Putamen (tissue), 1 donor: ENCODE measurements at regions not wholly inside any gene's neighbourhood (a gene's known extent, or its start where the extent isn't known, plus 50 kb on each side); places are given as distances from the start of the nearest gene placed in this dataset.
"Not testable (repeated sequence)": the region's sequence is repeated elsewhere in the genome, so short reads cannot be mapped to it uniquely, and the experiment has no call there.

Experiments used
- DNase-seq: peaks from one replicate; pipeline ENCODE4 v3.0.0-alpha.2; 2016; ENCODE audit warnings: low spot score

GRCh38 chr13:82962397-82962796 is 919.9 kb downstream of the SLITRK1 start:
- DNase-seq, result no peak

GRCh38 chr13:82961757-82962156 is 920.5 kb downstream of the SLITRK1 start:
- no peak for DNase-seq

DNA sequence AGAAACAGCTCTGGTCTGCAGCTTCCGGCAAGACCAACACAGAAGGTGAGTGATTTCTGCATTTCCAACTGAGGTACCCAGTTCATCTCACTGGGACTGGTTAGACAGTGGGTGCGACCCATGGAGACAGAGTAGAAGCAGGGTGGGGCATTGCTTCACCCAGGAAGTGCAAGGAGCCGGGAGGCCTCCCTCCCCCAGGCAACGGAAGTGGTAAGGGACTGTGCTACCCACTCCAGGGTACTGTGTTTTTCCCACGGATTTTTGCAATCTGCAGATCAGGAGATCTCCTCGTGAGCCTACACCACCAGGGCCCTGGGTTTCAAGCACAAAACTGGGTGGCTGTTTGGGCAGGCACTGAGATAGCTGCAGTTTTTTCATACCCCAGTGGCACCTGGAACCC is 929.9 kb downstream of the SLITRK1 start:
- not testable (repeated sequence) for DNase-seq

DNA sequence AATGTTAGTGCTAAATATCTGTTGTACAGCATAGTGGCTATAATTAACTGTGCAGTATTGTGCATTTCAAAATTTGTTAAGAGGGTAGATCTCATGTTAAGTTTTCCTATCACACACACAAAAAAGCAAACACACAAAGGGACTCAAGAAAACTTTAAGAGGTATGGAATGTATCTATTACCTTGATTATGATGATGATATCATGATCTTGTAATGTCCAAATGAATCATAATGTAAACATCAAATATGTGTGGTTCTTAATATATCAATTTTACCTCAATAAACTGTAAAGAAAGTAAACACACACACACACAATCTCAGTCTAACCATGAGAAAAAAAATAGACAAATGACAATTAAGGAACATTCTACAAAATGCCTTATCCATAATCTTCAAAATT is 934.6 kb downstream of the SLITRK1 start:
- no peak for DNase-seq

DNA sequence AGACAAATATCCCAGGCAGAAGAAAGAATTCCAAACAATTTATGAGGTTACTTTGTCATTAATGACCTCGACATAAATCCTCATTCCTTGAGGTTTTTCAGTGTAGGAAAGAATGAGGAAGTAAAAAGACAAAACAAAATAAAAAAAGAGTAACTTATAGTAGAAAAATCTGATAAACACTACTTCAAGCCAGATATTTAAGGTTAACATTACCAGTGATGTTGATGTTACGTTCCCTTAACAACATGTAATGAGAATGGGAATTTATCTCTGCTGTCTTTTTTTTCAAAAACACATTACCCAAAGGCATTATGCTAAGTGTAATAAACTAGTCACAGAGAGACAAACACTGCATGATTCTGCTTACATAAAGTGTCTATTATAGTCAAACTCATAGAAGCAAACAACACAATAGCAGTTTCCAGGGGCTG is 935.1 kb downstream of the SLITRK1 start:
- DNase-seq, result no peak

DNA sequence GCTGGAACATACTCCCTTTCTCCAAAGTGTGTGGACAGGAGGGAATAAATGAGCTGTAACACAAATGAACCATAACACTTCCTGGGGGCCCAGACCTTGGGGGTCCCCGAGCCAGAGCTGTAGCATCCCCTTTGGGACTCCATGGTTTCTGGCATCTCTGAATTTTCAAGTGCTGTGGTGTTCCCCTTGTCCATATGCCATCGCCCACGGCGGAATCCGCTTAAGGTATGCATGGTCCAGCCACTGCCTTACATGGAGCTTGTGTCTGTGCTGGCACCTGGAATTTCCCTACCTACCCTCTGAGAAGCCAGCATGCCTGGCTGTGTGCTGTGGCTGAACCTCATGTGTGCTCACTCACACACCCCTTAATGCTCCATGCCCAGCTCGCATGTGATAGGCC is 943.6 kb downstream of the SLITRK1 start:
- DNase-seq, result no peak

DNA sequence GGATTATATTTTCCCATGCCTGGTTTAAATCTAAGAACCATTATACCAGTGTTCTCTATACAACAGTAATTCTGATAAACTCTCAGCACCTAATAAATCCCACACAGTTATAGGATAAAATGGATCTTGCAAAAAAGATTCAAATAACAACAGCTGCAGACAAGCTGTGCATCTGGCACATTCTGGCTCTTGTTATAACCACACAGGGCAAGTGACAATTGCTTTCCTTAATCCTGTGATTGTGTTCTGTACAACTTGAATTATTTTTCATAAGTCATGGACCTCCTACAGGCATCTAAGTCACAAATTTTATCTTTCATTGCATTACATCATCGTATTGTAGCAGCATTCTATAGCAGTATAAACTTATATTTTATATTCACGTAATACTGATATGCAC is 948.3 kb downstream of the SLITRK1 start:
- DNase-seq, result no peak

DNA sequence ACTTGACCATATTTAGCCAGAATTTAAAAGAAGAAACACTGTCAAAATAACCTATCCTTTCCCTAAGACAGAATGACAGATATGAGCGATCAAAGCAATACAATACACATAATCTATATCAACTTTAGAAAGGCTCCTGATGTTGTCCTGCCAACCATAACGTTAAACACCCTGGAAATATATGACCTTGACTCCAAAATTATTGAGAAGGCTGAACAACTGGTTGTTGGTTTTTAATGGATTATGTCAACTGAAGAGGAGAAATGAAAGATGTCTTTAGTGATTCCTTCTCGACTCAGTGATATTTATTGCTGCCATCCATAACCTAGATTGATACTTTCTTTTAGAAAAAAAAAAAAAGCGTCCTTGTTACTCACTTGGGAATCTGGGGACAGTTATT is 957.2 kb downstream of the SLITRK1 start:
- no peak for DNase-seq

DNA sequence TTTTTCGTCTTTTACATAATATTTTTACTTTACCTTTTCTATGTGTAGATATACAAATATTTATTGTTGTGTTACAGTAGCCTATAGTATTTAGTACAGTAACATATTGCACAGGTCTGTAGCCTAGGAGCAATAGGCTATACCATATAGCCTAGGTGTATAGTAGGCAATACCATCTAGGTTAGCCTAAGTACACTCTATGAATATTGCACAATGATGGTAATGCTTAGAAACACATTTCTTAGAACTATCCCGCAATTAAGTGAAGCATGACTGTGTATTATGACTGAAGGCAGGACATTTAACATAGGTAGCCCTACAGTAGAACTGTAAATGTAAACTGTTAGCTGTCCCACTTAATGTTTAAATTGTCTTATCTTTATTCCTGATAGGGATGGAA is 964.3 kb downstream of the SLITRK1 start:
- DNase-seq, result no peak

DNA sequence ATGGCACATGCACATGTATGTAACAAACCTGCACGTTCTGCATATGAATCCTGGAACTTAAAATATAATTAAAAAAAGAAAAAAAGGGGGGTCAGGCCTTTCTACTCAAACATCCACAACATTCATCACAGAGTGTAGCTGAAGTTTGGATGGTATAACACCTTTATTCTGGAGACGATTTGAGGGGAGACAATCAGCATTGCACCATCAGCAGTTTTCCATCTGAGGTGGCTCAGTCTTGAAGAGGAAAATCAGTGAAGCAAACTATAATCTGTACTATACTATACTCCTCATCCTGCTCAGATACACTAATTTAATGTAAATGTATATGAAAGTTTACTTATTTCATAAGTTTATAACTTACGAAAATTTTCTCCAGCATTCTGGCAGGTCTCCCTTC is 969.7 kb downstream of the SLITRK1 start:
- no peak for DNase-seq

DNA sequence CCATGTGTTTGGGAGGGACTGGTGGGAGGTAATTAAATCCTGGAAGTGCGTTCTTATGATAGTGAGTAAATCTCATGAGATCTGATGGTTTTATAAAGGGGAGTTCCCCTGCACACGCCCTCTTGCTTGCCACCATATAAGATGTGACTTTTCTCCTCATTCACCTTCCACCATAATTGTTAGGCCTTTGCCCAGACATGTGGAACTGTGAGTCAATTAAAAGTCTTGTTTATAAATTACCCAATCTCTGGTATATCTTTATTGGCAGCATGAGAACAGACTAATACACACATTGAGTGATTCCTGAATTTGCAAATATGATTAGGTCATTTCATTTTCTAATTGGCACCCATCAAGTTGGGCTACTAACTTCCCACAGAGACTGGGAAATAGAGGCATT is 977.2 kb downstream of the SLITRK1 start:
- no peak for DNase-seq

GRCh38 chr13:82900453-82900852 is 981.8 kb downstream of the SLITRK1 start:
- DNase-seq, result no peak

- DNase-seq, result no peak
Measured at GRCh38 chr13:82898586-82898985, 983.7 kb downstream of the SLITRK1 start.

GRCh38 chr13:82879921-82880320 is 1002.4 kb downstream of the SLITRK1 start:
- no peak for DNase-seq

- DNase-seq, result no peak
Measured at GRCh38 chr13:82878536-82878935, 1003.7 kb downstream of the SLITRK1 start.

DNA sequence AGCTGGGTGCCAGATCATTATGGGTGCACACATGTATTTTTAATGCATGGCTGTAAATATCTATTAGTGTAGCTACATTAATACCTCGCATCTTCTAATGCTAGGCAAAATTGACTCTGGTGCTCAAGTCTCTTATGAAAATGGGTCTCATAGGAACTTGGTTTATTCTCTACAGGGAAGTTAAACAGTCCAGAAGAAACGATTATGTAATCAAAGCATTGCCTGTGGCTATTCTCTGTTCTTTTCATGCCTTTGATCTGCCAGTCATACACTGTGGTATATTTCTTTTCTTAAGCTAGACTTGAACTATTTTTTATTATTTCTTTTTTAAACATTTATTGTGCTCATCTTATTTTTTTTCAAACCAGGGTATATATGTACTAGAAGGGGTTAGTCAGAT is 1015.0 kb downstream of the SLITRK1 start:
- no peak for DNase-seq

DNA sequence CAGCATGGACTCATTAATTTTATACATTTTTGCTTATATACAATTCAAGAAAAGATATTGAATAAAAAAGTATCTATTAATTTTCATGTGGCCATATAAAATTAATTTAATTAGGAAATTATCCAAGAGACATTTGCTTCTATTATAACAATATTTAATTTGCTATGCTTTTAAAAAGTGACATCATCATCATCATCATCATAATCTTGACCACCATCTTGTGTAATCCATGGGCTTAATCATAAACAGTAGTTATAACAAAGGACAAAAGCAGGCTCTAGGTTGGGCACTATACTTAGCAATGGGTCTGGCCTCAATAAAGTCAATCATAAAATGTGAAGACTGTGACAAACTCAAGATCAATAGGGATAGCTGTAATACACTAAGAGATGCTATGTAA is 1031.6 kb downstream of the SLITRK1 start:
- no peak for DNase-seq

GRCh38 chr13:82848766-82849165 is 1033.5 kb downstream of the SLITRK1 start:
- DNase-seq, result no peak

GRCh38 chr13:82847595-82847994 is 1034.7 kb downstream of the SLITRK1 start:
- no peak for DNase-seq

DNA sequence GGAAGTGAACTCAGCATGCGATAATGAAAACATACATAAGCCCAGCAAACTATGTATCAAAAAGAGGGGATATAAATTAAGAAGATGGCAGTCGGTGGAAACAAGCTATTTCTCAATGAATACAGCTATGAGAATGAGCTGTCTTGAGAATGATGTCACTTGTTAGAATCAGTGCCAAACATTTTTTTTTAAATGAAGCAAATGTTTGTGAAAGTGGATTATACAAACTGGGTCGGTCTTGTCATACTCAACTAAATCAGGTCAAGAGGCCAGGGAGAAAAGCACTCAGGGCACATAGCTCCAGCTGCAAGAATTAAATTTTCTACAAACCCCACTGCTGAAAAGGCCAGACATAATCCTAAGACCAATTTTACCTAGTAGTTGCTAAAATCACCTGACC is 1048.4 kb downstream of the SLITRK1 start:
- DNase-seq, result no peak

DNA sequence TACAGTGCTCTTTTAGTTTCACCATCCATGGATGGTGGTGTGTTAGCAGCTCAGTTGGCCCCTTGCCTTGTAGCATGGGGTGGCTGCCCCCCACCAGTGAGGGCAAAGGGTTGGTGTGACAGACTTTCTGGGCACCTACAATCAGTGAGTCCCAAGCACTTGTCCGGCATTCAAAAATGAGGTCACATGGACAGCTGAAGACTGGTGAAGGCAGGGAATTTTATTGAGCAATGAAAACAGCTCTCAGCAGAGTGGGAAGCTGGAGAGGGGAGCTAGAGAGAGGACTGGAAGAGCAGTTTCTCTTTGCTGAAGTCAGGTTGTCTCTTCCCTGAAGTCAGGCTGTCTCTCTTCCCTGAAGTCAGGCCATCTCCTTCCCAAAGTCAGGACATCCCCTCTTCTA is 1053.2 kb downstream of the SLITRK1 start:
- DNase-seq, result no peak

GRCh38 chr13:82827724-82828123 is 1054.5 kb downstream of the SLITRK1 start:
- DNase-seq, result no peak

GRCh38 chr13:82822935-82823334 is 1059.3 kb downstream of the SLITRK1 start:
- no peak for DNase-seq

- no peak for DNase-seq
Measured at GRCh38 chr13:82817133-82817532, 1065.1 kb downstream of the SLITRK1 start.

DNA sequence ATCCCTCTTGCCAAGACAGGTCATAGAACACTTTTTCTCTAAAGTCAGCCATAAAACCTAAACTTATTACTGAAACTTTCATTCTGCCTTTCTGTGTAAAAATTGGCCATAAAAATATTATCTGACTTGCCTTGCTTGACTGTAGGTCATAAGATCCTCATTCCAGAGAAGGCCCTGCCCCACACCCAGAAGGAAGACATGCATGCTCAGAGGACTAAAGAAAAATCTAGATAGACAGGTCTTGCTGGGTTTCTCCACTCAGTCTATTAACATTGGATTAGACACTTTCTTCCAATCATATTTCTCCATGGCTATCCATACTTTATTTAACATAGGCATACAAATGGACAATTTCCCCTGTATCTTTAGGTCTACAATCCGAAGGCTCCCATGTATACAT is 1066.5 kb downstream of the SLITRK1 start:
- DNase-seq, result no peak
